NCI-H2081 (cell line): ENCODE measurements at regions not wholly inside any gene's neighbourhood (a gene's known extent, or its start where the extent isn't known, plus 50 kb on each side); places are given as distances from the start of the nearest gene placed in this dataset.

Experiments
- DNase-seq, 2 experiments: peaks; one replicate each; lab custom pipeline; 2025; lab: John Stamatoyannopoulos, UW

DNA sequence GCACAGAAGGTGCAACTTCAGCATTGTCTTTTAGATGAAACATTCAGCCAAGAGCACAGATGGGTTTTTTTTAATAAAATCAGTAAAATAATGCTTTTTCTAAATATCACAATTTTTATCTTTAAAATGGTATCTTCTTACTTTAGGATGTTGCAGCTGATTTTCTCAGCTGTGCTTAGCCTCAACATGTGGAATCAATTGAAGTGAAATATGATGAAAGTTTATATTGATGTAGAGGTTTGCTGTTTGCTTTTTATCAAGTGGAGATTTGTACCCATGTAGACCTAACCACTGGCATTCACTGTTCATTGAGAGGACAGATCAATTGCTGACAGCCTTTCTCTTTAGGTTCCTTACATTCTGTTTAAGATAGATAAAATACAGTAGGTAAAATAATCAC, 107.8 kb downstream of the CYB561 start:
- DNase-seq = no peak

DNA sequence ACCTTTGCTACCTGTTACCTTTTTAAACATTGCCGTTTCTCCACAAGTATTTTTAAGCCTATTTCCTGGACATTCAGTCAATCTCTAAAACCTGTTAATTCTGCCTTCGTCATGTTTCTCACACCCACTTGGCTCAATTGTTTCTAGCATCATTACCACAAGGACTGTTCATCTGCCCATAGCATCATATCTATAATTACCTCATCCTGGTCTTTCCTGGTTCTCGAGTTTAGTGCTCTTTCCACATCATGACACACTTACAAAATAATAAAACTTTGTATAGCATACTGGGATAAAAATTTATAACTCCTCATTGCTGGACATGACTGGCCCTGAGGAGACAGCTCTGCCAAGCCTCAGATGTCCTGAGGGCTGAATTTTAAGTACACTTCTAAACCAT, 104.8 kb downstream of the CYB561 start:
- DNase-seq = no peak

DNA sequence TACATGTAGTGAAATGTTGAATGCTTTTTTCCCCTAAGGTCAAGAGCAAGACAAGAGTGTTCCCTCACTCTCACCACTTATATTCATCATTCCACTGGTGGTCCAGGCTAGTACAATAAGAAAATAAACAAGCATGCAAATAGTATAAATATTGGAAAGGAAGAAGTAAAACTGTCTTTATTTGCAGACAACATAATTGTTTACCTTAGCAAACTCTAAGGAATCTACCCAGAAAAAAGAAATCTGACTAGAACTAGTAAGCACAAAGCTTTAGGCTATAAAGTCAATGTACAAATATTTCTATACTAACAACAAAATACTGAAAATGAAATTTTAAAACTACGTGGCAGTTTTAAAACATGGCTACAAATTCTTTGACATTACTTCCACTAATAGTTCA, 101.7 kb downstream of the CYB561 start:
- DNase-seq = no peak

DNA sequence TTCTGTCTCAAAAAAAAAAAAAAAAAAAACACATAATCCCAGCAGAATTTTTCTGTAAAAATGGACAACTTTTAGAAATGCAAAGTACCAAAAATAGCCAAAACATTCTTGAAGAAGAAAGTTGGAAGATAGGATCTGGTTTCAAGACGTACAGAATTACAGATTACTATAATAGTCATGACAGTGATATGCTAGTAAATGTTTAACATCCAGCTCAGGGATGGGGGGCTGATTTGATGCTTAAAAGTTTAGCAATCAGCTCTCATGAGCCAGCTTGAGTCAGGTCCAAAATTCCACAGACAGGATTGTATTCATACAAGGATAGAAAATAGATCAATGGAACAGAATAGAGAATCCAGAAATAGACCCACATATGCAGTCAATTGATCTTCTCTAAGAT, 100.5 kb downstream of the CYB561 start:
- DNase-seq = no peak

DNA sequence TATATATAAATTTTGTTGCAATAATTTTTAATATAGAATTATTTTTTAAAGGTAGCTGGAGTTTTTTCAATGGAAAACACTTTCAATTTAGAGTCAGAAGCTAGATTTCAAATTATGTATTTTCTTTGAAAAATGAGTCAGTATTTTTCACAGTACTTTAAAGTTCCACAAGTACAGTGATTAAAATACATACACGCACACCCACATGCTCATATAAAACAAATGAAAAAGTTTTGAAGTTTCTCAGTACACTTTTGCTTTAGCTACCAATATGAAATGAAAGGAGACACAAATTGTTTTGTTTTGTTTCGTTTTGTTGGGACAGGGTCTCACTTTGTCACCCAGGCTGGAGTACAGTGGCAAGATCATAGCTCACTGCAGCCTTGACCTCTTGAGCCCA, 98.6 kb downstream of the CYB561 start:
- no peak for DNase-seq

DNA sequence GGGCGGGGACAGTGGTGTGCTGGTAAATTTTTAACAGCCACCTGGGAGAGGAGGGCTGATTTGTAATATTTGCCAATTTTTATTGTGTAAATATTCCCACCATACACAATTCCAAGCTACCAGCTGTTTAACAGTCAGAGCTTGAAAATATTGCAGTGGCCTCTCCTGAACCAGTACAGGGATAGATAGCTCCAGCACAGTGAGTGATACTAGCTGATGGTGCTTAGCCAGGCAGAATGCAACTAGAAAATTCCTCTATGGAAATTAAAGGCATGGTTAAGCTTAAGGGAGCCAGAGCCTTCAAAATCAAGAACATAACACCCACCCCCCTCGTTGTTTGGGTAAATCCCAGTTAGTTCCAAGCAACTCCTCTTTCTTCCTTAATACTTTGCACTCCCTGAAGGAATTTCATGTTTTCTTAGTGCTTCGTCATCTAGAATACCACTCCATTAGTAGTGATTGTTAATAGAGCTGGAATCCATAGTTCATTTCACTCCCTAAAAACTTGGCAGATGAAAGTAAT, 96.6 kb downstream of the CYB561 start:
- DNase-seq = no peak

DNA sequence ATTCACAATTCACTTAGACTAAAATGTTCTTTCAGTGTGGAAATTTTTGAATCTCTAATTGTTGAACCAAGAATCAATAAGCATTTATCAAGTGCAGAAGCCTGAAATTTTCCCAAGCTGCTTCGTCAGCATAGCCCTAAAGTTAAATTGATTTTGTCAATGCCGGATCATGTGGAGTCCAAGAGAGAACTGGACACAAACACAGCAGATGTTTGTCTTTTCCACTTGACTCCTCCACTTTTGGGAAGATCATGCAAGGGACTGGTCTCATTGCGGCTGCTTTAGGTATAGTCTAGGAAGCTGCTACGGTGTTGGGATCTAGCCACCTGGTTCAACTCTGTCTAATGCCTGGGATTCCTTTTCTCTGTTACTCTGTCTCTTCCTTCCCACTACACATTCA, 95.7 kb downstream of the CYB561 start:
- DNase-seq = no peak

DNA sequence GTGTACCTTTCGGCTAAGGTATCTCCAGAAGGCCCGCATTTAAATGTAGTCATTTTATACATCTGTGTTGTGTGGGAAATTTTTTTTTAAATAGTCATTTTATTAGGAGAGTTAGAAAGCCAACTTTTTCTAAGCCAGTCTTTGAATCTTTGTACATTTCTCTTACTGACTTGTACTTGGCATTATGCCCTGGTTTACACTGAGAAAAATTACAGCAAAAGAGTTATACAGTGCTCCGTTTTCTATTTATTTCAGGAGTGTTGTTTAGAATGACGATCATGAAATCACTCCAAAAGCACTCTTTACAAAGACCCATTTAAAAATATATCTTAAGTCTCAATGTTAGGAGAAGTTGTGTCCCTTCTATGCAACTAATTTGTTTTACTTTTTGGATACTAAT, 91.8 kb downstream of the CYB561 start:
- no peak for DNase-seq

DNA sequence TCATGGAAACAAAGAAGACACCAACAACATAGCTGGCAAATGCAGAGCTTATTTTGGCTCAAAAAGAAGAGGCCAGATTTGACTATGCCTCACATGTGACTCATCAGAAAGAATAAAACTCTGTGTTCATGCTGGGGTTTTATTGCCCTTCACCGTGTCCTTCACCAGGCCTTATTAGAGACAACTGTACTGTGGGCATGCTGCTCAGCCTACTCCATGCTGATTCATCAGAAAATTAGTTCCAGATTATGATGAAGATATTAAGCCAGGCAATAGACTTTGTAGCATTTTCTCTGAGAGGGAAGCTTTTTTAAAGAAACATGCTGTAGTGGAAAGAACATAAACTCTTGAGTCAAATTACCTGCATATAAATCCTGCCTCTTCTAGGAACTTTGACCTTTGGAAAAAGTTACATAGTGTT, 89.8 kb downstream of the CYB561 start:
- DNase-seq = no peak

DNA sequence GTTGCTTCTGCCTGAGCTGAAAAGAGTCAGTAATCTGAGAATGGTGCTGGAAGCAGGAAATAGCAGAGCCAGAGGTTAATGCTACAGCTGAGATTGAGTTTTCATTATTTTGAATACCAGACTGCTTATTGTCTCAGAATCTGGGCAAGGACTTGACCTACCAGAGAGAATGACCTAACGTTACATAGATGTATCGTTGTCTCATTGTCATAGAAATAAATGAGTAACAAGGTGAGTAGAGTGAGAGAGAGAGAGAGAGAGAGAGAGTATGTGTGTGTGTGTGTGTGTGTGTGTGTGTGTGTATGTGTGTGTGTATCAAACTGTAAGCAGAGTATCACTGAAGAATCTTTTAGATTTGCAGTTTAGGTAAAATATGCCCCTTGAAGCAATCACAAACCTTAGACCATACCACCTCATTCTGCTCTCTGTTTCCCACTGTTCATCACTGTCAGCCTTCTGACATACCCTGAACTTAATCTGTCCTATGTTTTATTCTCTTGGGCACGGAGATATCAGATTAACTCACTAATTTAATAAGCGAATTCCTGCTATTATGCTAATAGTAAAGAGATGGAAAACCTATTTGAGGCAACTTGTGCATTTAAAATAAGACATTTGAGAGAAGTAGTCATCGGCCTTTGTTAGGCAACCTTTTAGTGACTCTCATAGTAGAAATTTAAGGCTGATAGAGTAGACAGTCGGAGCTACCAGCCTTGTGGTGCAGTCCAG, 87.8 kb downstream of the CYB561 start:
- no peak for DNase-seq

DNA sequence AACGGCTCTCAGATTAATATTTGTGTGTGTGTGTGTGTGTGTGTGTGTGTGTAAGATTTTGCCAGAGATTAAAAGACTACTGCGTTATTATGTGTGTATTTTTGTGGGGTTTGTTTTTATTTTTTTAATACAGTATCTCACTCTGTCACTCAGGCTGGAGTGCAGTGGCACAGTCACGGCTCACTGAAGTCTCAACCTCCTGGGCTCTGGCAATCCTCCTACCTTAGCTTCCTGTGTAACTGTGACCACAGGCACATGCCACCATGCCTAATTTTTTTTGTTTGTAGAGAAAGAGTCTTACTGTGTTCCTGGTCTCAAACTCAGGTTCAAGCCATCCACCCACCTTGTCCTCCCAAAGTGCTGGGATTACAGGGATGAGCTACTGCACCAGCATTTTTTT, 87.2 kb downstream of the CYB561 start:
- no peak for DNase-seq

DNA sequence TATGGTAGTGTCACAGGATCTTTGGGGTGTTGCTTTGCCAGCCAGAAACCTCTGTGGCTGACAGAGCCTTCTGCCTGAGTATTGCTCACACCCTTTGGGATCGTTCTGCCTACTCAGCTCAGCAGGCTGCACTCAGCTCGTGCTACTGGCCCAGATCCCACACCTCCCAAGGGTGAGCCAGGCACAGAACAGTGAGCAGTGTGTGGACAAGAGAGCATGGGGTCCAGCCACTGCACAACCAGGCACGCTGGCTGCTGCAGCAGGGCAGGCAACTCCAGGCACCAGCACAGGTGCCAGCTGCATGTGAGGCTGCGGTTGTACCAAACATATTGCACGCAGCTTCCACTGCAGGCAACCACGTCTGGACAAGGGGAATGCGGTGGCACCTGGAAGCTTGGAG, 84.9 kb downstream of the CYB561 start:
- DNase-seq = no peak

DNA sequence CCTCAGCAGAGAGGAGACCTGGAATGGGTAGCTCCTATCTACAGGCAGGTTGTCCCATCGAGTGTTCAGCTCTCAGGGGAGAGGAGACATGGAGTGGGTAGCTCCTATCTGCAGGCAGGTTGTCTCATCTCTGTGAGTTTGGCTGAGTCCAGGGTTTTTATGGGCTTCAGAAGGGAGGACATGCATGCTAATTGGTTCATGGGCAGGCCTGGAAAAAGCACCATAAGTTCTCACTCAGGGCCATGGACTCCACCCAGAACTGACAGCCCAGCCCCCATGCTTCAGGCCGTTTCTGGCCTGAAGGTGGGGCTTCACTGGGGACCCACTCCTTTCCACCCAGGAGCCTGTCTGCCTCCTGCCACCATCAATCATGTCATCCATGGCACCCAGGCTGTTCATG, 84.0 kb downstream of the CYB561 start:
- DNase-seq = no peak

DNA sequence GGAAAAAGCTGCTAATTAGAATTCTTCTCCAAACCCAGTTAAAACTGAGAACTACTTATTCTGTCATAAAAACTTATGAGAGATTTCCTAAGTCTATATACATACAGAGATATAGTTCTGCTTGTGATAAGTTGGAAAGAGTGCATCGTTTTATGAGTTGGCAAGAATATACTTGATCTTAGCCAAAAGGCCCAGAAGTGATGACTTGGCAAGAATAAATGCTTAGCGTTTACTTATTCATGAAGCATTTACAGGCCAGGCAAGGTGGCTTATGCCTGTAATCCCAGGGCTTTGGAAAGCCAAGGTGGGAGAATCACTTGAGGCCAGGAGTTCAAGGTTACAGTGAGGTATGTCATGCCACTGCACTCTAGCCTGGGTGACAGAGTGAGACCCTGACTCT, 81.7 kb downstream of the CYB561 start:
- DNase-seq = no peak

DNA sequence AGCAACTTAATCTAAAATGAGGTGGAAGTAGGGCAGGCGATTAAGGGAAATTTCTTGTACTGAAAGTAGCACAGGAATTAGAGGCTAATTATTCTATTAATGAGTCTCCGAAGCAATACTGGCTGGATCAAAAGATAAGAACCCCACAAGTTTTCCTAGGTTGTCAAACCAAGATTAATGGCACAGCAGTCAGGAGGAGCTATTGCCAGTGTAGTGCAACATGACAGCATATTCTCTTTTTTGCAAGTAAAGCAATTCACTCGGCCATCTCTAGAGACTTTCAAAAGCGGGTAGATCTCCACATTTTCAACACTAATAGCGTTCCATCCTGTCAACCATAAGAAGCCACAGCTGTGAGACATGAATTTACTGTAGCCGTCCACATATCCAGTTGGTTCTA, 81.2 kb downstream of the CYB561 start:
- no peak for DNase-seq

DNA sequence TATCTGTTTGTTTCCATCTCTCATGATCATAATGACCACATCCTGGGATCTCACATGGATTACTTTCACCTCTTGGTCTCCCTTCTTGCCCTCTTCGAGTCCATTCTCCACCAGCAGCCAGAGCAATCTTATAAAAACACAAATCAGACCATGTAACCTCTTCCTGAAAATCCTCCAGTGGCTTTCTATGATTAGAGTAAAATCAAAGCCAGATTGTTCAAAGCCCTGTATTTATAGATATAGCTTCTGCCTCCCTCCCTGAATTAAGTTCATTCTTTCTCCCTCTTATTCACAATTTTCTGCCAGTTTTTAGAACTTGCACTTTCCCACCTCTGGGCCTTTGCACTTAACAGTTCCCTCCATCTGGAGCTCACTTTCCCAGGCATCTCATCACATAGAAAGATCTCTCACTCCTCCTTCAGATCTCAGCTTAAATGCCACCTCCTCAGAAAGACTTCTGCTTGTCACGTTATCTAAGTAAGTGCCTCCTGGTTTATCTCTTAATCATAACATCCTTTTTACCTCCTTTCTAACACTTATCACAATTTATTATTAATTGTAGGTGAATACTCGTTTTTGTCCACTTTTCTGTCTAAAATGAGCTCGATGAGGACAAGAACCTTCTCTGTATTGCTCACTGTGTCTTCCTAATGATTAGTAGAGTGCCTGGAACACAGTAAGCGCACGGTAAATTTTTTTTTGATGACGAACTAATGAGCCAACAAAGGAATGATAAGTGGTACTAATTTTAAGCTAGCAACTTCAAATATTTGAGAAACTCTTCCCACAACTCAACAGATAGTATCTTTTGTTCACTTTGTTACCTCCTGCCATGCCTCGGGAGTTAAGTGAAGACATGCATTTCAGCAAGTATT, 80.5 kb downstream of the CYB561 start:
- DNase-seq = no peak

DNA sequence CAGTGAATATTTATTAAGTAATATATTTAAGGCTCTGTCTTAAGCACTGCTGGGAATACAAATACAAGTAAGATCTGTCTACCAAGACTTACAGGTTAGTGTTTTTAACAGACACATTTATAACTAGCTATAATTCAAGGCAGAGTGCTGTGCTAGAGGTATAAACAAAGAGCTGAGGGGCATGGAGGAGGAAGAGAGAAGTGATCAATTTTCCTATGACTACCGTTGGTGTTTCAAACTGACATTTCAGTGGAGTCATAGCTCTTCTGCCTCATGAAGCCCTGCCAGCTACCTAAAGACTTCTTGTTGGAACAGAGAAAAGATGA, 79.9 kb downstream of the CYB561 start:
- no peak for DNase-seq

DNA sequence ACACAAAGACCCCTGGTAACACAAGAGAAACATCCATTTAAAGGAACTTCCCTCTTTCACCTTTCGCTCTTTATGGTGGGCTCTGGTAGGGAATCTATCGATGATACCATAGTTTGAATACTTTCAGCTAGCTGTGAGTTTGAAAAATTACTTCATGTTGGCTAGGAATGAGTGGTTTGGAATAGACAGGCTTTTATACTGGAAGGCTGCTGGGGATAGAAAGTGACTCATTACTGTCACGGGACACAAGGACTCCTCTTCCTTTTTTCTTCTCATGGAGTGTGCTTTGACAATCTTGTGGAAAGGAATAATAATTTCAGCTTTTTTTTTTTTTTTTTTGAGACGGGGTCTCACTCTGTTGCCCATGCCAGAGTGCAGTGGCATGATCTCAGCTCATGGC, 76.9 kb downstream of the CYB561 start:
- DNase-seq = no peak

DNA sequence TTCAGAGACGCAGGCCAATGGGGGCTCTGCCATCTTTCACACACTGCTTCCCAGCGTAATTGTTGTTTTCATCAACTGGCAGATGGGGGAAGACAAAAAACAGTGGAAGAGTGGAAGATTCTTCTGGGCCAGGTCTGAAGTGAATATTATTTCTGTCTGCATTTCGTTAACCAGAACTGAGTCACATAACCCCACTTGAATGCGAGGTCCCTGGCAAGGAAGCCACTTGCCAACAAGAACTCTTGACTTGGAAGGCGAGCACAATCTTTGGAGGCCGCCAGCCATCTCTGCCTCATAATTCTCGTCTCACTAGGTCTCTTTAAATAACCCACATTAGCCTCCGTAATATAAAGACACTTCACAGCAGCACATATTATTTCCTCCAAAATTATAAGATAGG, 75.4 kb downstream of the CYB561 start:
- no peak for DNase-seq

DNA sequence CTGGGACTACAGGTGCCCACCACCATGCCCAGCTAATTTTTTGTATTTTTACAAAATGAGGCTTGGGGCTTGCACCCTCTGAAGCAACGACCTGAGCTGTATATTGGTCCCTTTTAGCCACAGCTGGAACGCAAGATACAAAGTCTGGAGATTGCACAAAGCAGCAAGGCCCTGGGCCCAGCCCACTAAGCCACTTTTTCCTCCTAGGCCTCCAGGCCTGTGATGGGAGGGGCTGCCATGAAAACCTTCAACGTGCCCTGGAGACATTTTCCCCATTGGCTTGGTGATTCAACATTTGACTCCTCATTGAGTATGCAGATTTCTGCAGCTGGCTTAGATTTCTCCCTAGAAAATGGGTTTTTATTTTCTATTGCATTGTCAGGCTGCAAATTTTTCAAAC, 69.2 kb downstream of the CYB561 start:
- DNase-seq = no peak

DNA sequence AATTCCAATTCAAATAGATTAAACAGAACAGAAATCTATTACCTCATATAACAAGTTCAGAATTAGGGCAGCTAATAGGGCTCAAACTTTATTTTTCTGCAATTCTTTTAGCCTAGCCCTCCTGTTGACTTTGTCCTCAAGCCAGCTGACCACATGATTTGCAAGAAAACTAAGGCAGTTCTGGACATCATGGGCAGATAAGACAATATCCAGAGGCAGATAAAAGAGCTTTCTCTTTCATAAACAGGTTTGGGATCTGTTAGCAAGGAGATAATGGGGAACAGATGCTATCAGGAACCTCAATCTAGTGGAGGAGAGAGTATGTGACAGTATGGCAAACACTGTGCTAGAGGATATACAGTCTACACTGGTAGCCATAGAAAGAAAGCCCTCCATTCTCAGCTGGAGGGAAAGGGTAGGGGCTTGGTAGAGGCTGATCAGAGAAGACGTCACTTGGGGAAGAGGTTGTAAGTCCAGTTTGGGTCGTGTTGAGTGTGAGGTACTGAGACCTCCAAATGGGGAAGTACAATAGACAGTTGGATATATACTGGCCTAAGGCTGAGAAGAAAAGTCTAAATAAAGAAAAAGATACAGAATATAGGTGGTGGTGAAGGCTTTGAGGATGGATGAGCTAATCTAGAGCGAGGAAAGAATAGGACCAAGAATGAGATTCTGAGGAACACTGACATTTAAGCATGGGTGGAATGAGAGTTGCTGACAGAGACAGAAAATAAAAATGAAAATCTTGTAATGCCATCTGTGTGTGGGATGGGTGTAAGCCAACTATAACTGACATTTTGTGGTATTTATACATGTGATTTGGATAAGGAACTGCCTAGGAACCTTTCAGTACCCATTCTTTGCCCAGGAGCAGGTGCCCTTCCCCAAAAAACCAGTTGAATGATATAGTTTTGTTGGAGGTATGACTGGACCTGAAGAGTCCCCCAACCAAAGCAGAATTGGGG, 67.4 kb downstream of the CYB561 start:
- no peak for DNase-seq

DNA sequence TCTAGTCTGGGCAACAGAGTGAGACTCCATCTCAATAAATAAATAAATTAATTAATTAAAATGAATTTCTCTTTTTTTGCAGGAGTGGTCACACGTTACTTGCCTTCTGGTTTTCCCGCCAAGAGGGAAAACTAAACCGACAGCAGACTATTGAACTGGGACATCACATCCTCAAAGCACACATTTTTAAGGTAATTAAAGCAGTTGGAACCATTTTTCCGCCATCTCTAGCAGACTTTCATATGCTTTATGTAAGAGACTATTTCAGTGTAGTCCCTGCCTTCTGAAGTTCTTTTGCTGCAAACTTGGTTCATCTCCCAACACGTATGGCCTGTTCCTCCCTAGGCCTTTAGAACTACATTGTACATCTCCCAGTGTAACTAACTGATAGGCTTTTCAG, 66.5 kb downstream of the CYB561 start:
- no peak for DNase-seq
